Amygdala (tissue), 56 donors: ENCODE measurements at regions not wholly inside any gene's neighbourhood (a gene's known extent, or its start where the extent isn't known, plus 50 kb on each side); places are given as distances from the start of the nearest gene placed in this dataset.
A peak's percentile ranks its signal among the peaks of the same experiment; 100 is the strongest.

Experiments
- DNase-seq, 56 donors: peaks; one replicate each; lab custom pipeline; 2025; lab: John Stamatoyannopoulos, UW

DNA sequence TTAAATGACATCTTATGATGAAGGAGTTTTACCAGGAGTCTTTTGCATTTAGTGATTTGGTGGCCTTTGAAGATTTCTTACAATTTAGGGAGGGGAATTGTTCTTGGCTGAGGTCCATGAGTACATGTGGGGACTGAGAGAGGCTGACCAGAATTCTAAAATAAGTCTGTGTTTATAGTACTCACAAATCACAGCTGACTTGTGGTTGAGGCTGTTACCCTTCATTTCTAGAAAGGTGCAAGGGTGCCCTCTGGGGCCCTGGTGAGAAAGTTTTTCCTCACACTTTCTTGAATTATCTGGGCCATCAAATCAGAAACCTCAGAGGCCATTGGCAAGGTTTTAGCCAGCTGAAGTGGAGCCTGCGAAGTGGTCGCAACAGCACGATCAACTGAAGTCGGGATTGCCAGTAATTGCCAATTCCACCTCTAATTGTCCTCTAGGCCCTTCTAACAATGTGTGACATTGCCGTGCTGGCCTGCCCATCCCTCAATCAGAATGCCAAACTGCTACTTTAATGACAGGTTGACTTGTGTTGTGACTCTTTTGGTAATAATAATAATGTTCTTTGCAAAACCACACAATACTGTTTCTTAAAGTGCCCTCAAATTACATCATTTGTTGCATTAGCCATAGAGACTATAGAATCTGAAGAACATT is 221.6 kb downstream of the OGFRL1 start:
- peak in 33 of 56 donors; percentile 2 to 55 (median 13) for DNase-seq

DNA sequence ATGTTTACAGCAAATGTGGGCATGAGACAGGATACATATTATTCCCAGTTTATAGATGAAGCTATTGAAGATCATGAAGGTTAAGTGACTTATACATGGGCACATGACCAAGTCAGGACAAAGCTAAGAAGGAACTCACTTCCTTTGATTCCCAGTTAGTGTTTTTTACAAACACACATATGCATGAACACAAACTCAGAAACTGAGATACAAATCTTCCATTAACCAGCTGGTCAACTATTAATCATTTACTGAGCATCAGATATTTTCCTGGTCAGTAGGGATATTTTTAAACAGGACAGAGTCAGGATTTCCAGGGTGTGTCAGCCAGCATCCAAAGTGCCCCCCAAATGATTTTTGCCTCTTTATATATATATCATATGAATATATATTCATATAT is 222.2 kb downstream of the OGFRL1 start:
- DNase-seq = no peak

GRCh38 chr6:71512256-71512655 is 223.6 kb downstream of the OGFRL1 start:
- DNase-seq = no peak

- DNase-seq = no peak
Observed at GRCh38 chr6:71513036-71513435, 224.4 kb downstream of the OGFRL1 start.

GRCh38 chr6:71523548-71523947 is 234.9 kb downstream of the OGFRL1 start:
- no peak for DNase-seq

DNA sequence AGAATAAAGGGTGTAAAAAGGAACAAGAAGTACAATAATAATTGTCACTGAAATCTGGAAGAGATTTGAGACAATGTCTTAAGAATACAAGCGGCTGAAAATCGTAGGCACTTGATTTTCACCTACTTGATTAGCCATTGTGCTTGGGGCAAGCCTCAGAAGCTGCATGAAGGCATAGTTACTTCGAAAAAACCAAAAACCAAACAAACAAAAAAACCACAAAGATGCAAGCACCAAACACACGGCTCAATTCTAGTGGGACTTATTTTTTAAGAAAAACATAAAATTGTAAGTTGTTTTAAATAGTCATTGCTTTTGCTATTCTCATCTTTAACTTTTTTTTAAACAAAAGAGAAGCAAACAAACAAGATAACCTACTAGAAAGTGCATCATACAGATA is 235.6 kb downstream of the OGFRL1 start:
- no peak for DNase-seq

DNA sequence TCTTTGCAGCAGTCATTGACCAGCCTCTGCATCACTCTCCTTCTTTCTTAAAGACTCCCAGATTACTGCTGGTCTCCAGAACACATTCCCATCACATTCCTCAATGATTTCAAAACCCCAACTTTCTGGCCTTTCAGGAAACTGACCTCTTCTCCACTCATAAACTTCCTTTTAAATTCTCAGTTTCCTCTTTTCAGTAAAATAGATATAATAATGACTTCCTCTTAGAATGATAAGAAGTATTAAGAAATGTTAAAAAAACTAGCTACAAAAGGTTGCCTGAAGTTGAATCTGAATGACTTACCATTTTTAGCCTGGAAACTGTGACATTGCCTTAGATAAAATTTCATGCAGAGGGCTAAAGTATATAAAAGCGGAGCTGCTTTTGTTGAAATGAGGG is 239.3 kb downstream of the OGFRL1 start:
- DNase-seq = no peak

DNA sequence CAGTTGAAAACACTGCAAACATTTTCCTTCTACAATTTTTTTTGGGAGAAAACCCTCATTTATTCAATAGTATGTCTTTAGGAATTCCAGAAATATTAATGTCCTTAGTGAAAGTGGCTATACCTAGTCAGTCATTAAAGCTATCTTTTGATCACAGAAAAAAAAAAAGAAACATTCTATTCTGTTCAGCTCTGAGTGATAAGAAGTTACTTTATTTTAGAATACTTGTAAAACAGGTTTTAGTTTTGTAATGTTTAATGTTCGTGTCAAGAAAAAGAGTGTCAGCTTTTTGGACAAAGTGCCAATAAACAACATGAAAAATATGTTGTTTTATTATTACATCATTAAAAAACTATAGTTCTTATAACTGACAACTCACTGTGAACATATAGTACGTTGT is 240.4 kb downstream of the OGFRL1 start:
- no peak for DNase-seq

GRCh38 chr6:71529769-71530168 is 241.2 kb downstream of the OGFRL1 start:
- DNase-seq = no peak

DNA sequence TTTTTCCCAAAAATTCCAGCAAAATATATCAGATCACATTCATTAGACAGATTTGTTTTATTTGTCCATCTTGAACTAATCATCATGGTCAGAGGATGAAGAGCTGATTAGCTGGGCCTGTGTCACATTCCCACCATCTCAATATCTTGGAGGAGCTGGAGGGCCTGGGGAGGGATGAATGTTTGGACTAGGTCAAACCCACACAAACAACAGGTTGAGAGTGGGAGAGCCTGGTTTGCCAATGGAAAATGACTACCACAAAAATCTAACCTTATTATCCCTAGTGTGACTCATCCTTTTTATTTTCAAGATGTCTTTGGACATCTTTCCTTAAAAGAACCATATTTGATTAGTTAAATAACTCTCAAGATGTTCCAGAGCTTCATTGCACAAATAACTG is 242.4 kb downstream of the OGFRL1 start:
- DNase-seq = no peak

DNA sequence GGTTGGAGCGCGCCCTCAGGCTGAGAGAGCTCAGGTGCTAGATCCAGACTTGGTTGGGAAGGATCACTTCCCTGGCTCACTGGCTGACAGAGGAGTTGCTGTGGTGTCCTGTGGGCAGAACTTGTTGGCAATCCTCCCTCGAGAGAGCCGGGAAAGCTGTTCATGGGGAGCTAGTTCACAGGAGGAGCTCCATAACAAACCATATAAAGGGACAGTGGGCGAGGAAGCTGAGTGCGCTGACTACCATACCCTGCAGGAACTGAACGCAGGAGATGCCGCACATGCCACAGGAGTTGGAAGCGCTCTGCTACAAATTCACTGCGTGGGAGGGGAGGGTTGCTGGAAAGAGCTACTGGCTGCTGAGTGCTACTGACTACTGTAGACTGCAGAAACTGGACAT is 243.2 kb downstream of the OGFRL1 start:
- DNase-seq = peak in 5 of 56 donors; percentile 0 to 8 (median 1)

- DNase-seq = peak in 1 of 56 donors; percentile 21
Observed at GRCh38 chr6:71533939-71534379, 245.3 kb downstream of the OGFRL1 start.

GRCh38 chr6:71534921-71535320 is 246.3 kb downstream of the OGFRL1 start:
- DNase-seq = no peak

DNA sequence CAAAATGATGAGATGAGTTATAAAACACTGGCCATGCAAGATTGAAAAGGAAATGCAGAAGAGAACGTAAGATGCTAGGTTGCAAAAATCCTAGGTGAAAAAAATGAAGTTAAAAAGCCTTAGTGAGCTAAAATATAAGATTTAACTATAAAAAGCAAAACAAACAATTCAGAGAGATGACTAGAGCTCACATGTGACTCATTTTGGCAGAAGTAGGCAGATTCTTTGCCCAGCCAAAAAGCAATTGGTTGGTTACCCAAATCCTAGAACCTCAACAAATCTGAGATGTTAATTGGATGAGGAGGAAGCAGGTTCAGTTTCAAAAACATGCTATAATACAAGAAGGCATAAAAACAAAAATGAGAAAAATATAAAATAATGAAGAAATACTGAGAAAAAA is 249.1 kb downstream of the OGFRL1 start:
- no peak for DNase-seq

GRCh38 chr6:71544028-71544427 is 255.4 kb downstream of the OGFRL1 start:
- no peak for DNase-seq

GRCh38 chr6:71544906-71545305 is 256.3 kb downstream of the OGFRL1 start:
- no peak for DNase-seq

GRCh38 chr6:71545905-71546304 is 257.3 kb downstream of the OGFRL1 start:
- no peak for DNase-seq

- DNase-seq = no peak
Observed at GRCh38 chr6:71551798-71552197, 263.2 kb downstream of the OGFRL1 start.

- no peak for DNase-seq
Observed at GRCh38 chr6:71556141-71556540, 267.5 kb downstream of the OGFRL1 start.

DNA sequence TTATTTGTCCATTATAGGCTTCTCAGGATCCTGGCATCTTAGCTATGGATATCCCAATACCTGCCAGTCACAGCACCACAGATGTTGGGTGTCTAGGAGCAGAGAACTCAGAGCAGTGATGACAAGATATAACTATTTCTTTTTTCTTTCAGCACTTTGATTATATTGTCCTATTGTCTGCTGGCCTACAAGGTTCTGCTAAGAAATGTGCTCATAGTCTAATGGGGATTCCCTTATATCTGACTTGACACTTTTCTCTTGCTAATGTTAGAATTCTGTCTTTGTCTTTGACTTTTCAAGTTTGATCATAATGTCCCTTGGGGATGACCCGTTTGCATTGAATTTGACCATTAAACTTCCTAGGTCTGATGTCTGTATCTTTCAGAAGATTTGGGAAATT is 270.4 kb downstream of the OGFRL1 start:
- DNase-seq = no peak

DNA sequence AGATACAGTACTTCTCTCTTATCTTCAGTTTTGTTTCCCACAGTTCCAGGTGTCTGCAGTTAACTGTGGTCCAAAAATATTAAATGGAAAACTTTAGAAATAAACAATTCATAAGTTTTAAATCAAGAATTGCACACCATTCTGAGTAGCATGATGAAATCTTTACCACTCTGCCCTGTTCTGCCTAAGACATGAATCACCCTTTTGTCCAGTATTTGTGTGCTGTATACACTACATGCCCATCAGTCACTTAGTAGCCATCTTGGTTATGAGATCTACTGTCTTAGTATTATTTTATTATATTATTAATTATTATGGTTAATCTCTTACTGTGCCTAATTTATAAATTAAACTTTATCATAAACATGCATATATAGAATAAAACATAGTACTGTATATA is 279.0 kb downstream of the OGFRL1 start:
- no peak for DNase-seq

GRCh38 chr6:71577766-71578165 is 289.2 kb downstream of the OGFRL1 start:
- no peak for DNase-seq

GRCh38 chr6:71579902-71580301 is 291.3 kb downstream of the OGFRL1 start:
- DNase-seq = no peak
